B cell (primary cell): ENCODE measurements at regions not wholly inside any gene's neighbourhood (a gene's known extent, or its start where the extent isn't known, plus 50 kb on each side); places are given as distances from the start of the nearest gene placed in this dataset.
"Not testable (repeated sequence)": the region's sequence is repeated elsewhere in the genome, so short reads cannot be mapped to it uniquely, and the experiment has no call there.

Source experiments
- ATAC-seq: fragments of 200-7000 bp; cut with Tn5 transposase; one replicate; pipeline ENCODE4 v1.10.0; 2021; ENCODE audit warnings: low read depth, mild to moderate bottlenecking, moderate number of reproducible peaks, moderate library complexity
- CTCF ChIA-PET: fragments of 350-600 bp; sonication (Branson Sonifier 250); formaldehyde crosslinking; loops from one replicate; lab custom pipeline; 2021; ENCODE audit warnings: antibody characterized with exemption, inconsistent platforms; lab: Charles Lee
- POLR2A ChIA-PET: fragments of 350-600 bp; sonication (Branson Sonifier 250); formaldehyde crosslinking; loops from one replicate; lab custom pipeline; 2021; ENCODE audit warnings: antibody characterized with exemption; lab: Charles Lee
- DNase-seq: peaks from one replicate; pipeline ENCODE4 v3.0.0; 2013
- H2AFZ ChIP-seq: 2 replicates; pipeline ENCODE4 v1.6.1; 2012; ENCODE audit warnings: mild to moderate bottlenecking, low read depth, low read length; ENCODE audit not compliant: insufficient read depth, poor library complexity, severe bottlenecking
- H3K27ac ChIP-seq, 2 donors: 1 replicate in 1 of 2; 2 replicates in 1 of 2; pipeline ENCODE4 v1.5.1; 2012 to 2013; ENCODE audit warnings: low read length in 2 of 2, mild to moderate bottlenecking in 2 of 2, moderate library complexity in 1 of 2
- H3K27me3 ChIP-seq, 4 experiments: fragments of 200-600 bp in 1 of 4; sonication (generic) in 1 of 4; replicated peaks in 1 of 4; 1 replicate in 2 of 4; 2 replicates in 2 of 4; pipeline versions ENCODE4 v1.6.1 to v1.7.0; 2013 to 2016; ENCODE audit warnings: low read length in 3 of 4, mild to moderate bottlenecking in 2 of 4, mixed read lengths in 1 of 4, moderate library complexity in 1 of 4; ENCODE audit not compliant: insufficient read depth in 4 of 4, control insufficient read depth in 3 of 4; ENCODE audit errors: control extremely low read depth in 1 of 4
- H3K36me3 ChIP-seq, 2 experiments: replicated peaks in 1 of 2; 1 replicate in 1 of 2; 2 replicates in 1 of 2; pipeline versions ENCODE4 v1.6.1 to v1.7.1; 2013; ENCODE audit warnings: low read length in 1 of 2; ENCODE audit not compliant: insufficient read depth in 2 of 2, control insufficient read depth in 1 of 2; ENCODE audit errors: control extremely low read depth in 1 of 2, extremely low read depth in 1 of 2
- H3K4me1 ChIP-seq, 2 donors: fragments of 200-600 bp in 1 of 2; sonication (generic) in 1 of 2; 1 replicate in 1 of 2; 2 replicates in 1 of 2; pipeline versions ENCODE4 v1.5.1 to v1.6.1; 2013 to 2017; ENCODE audit warnings: low read length in 2 of 2; ENCODE audit not compliant: control insufficient read depth in 2 of 2, insufficient read depth in 2 of 2
- H3K4me2 ChIP-seq: replicated peaks from 2 replicates; pipeline ENCODE3; 2012; ENCODE audit warnings: mild to moderate bottlenecking, low read depth, low read length; ENCODE audit not compliant: poor library complexity, severe bottlenecking
- H3K4me3 ChIP-seq, 5 experiments: fragments of 200-600 bp in 1 of 5; sonication (generic) in 1 of 5; 1 replicate in 3 of 5; 2 replicates in 2 of 5; pipeline versions ENCODE4 v1.5.1 to v1.7.0; 2011 to 2016; ENCODE audit warnings: low read length in 4 of 5, mild to moderate bottlenecking in 4 of 5, low read depth in 2 of 5, control low read depth in 1 of 5, moderate library complexity in 1 of 5; ENCODE audit not compliant: insufficient read depth in 1 of 5; ENCODE audit errors: control extremely low read depth in 1 of 5, extremely low read depth in 1 of 5
- H3K79me2 ChIP-seq: fragments of 200-600 bp; sonication (generic); one replicate; pipeline ENCODE4 v1.6.0; 2016; ENCODE audit warnings: low read length; ENCODE audit not compliant: control insufficient read depth, insufficient read depth
- H3K9ac ChIP-seq: fragments of 200-600 bp; sonication (generic); 2 replicates; pipeline ENCODE4 v1.6.1; 2017; ENCODE audit warnings: mild to moderate bottlenecking, low read length, moderate library complexity
- H3K9me3 ChIP-seq, 3 donors: one replicate each; pipeline versions ENCODE4 v1.6.1 to v1.7.1; 2013; ENCODE audit warnings: low read length in 2 of 3; ENCODE audit not compliant: control insufficient read depth in 2 of 3, insufficient read depth in 1 of 3; ENCODE audit errors: control extremely low read depth in 1 of 3
- H4K20me1 ChIP-seq: 2 replicates; pipeline ENCODE4 v1.6.0; 2012; ENCODE audit warnings: mild to moderate bottlenecking, low read length; ENCODE audit not compliant: insufficient read depth, control insufficient read depth, poor library complexity, severe bottlenecking
- H3K27ac Mint-ChIP-seq: one replicate; pipeline ENCODE4 v1.8.0; 2021; ENCODE audit warnings: mixed read lengths
- H3K27me3 Mint-ChIP-seq: one replicate; pipeline ENCODE4 v1.8.0; 2021; ENCODE audit warnings: mixed read lengths
- H3K4me1 Mint-ChIP-seq: one replicate; pipeline ENCODE4 v1.8.0; 2021; ENCODE audit warnings: mixed read lengths
- H3K4me3 Mint-ChIP-seq: one replicate; pipeline ENCODE4 v1.8.0; 2021; ENCODE audit warnings: mixed read lengths
- H3K9me3 Mint-ChIP-seq: one replicate; pipeline ENCODE4 v1.8.0; 2022; ENCODE audit warnings: mixed read lengths; ENCODE audit not compliant: insufficient read depth
- CTCF ChIP-seq: fragments of 200-600 bp; IDR thresholded peaks from one replicate; pipeline ENCODE4 v1.8.0; 2022; ENCODE audit warnings: antibody characterized with exemption, mild to moderate bottlenecking
- EZH2 ChIP-seq: IDR thresholded peaks from 2 replicates; pipeline ENCODE4 v1.6.1; 2012; ENCODE audit warnings: borderline replicate concordance, low read depth, mild to moderate bottlenecking, moderate library complexity, low read length; ENCODE audit not compliant: insufficient read depth, poor library complexity, severe bottlenecking
- WGBS: methylation state at CpG from one replicate; pipeline ENCODE4 v1.1.5; 2013; ENCODE audit warnings: missing lambda C conversion rate; ENCODE audit not compliant: insufficient coverage; 5-methylcytosine and 5-hydroxymethylcytosine counted together
- intact Hi-C: fragments of 100-400 bp; cut with micrococcal nuclease; formaldehyde crosslinking; loops from one replicate; pipeline ENCODE4 v1.10.0; 2022

GRCh38 chr11:12058425-12059115 lies 50.1 kb upstream of the DKK3 start:
- ATAC-seq (no peak), DNase-seq (no peak)
- WGBS: 94% methylated on average over 7 of the region's 14 CpGs
- TF ChIP-seq CTCF: no peak
- no peak for TF ChIP-seq EZH2
- Histone ChIP-seq H3K4me1 (no peaks in the 10 kb centered on the region), H3K27ac (no peak overlapping the region), H3K9me3 (peaks cover 0 to 8% (median 0%) of the 10 kb centered on the region in 3 donors), H3K36me3 (no peaks in the 10 kb centered on the region), H3K79me2 (no peaks in the 10 kb centered on the region), H2AFZ (no peak overlapping the region), H3K4me3 (no peak overlapping the region), H4K20me1 (no peaks in the 10 kb centered on the region), H3K4me2 (no peak overlapping the region), H3K9ac (no peak overlapping the region), H3K27me3 (no peaks in the 10 kb centered on the region)
- POLR2A ChIA-PET: no interaction called here
- H3K27ac Mint-ChIP-seq: no peak overlapping the region
- H3K27me3 Mint-ChIP-seq: peaks cover 8% of the 10 kb centered on the region
- intact Hi-C loops: no loop called here
- no peak overlapping the region for H3K4me3 Mint-ChIP-seq
- CTCF ChIA-PET: interaction anchor here (0.9 to 1.2 kb wide), 3 partner anchors 11 to 14 kb away, joined by 4 read pairs; no protein-coding TSS in a partner anchor
- no peaks in the 10 kb centered on the region for H3K9me3 Mint-ChIP-seq
- H3K4me1 Mint-ChIP-seq: no peaks in the 10 kb centered on the region

- H3K4me3 ChIP-seq, H3K79me2 ChIP-seq, H3K27ac Mint-ChIP-seq, ATAC-seq, H3K9ac ChIP-seq, H3K36me3 ChIP-seq, DNase-seq, POLR2A ChIA-PET, H3K27ac ChIP-seq, H3K4me1 ChIP-seq, H3K4me2 ChIP-seq, H4K20me1 ChIP-seq, H3K4me1 Mint-ChIP-seq, H3K9me3 ChIP-seq, intact Hi-C loops, H3K9me3 Mint-ChIP-seq, H2AFZ ChIP-seq, H3K27me3 ChIP-seq, H3K4me3 Mint-ChIP-seq: not testable (repeated sequence)
- no CpG with 5 or more reads among the region's 3 CpGs for WGBS
- peaks cover 11% of the 10 kb centered on the region for H3K27me3 Mint-ChIP-seq
- CTCF ChIA-PET: interaction anchor here (0.9 to 1.4 kb wide), 3 partner anchors 8 to 15 kb away, joined by 3 to 6 read pairs (median 4); no protein-coding TSS in a partner anchor
Observed at GRCh38 chr11:12059144-12059543, 50.7 kb upstream of the DKK3 start.
